K562 (cell line): ENCODE measurements at regions not wholly inside any gene's neighbourhood (a gene's known extent, or its start where the extent isn't known, plus 50 kb on each side); places are given as distances from the start of the nearest gene placed in this dataset.

Source experiments
- ATAC-seq: fragments of 200-7000 bp; cut with Tn5 transposase; 3 replicates; pipeline ENCODE4 v1.9.1; 2020; ENCODE audit warnings: moderate library complexity
- BruUV-seq: library from RNA; stranded (reverse); fragments of 400-500 nt; replicated peaks from 2 replicates; lab custom pipeline; 2021; lab: Mats Ljungman, UMichigan
- CTCF ChIA-PET: fragments of 300-600 bp; formaldehyde crosslinking; extraction: SDS; loops from one replicate; lab custom pipeline; 2021; ENCODE audit warnings: low intra/inter-chr PET ratio; lab: Yijun Ruan, JAX
- POLR2A ChIA-PET: fragments of 300-600, 350-650 bp; sonication (Branson Sonifier 250); formaldehyde crosslinking; extraction: SDS; loops from one replicate; lab custom pipeline; 2021; ENCODE audit warnings: antibody characterized with exemption, inconsistent platforms; lab: Yijun Ruan, JAX
- DNase-seq, 4 experiments: peaks; one replicate each; pipeline versions ENCODE4 v3.0.0 to v3.0.0-alpha.2; 2011 to 2018; ENCODE audit warnings: low spot score in 3 of 4, mixed read lengths in 3 of 4; ENCODE audit errors: extremely low read depth in 1 of 4
- FAIRE-seq: peaks from 2 replicates; lab custom pipeline; 2011; peaks lifted over from hg19 to GRCh38; lab: Jason Lieb, UNC
- H2AFZ ChIP-seq: 2 replicates; pipeline ENCODE4 v1.6.0; 2011; ENCODE audit warnings: low read depth, low read length, control low read depth, inconsistent platforms
- H3K27ac ChIP-seq: fragments of 200-600 bp; 3 replicates; pipeline ENCODE4 v1.8.0; 2011; ENCODE audit warnings: low read depth, mild to moderate bottlenecking, control low read depth, inconsistent platforms, low read length, moderate library complexity, mixed read lengths; ENCODE audit errors: extremely low read depth
- H3K27me3 ChIP-seq, 2 experiments: fragments of 300-600 bp in 1 of 2; 2 replicates in 1 of 2; 3 replicates in 1 of 2; pipeline versions ENCODE4 v1.6.0 to v1.8.0; 2011; ENCODE audit warnings: inconsistent platforms in 2 of 2, low read length in 2 of 2, mild to moderate bottlenecking in 1 of 2, mixed read lengths in 1 of 2, moderate library complexity in 1 of 2; ENCODE audit not compliant: control insufficient read depth in 2 of 2, insufficient read depth in 2 of 2
- H3K36me3 ChIP-seq: fragments of 300-600 bp; 3 replicates; pipeline ENCODE4 v1.8.0; 2011; ENCODE audit warnings: mild to moderate bottlenecking, low read length, inconsistent platforms; ENCODE audit not compliant: control insufficient read depth, insufficient read depth
- H3K4me1 ChIP-seq, 2 experiments: fragments of 200-600 bp in 1 of 2; replicated peaks in 1 of 2; 2 replicates in 1 of 2; 3 replicates in 1 of 2; pipeline versions ENCODE4 v1.5.1 to v1.8.0; 2011; ENCODE audit warnings: inconsistent platforms in 2 of 2, low read length in 2 of 2, mild to moderate bottlenecking in 1 of 2, mixed read lengths in 1 of 2, moderate library complexity in 1 of 2; ENCODE audit not compliant: control insufficient read depth in 2 of 2, insufficient read depth in 2 of 2
- H3K4me2 ChIP-seq: 2 replicates; pipeline ENCODE4 v1.6.1; 2011; ENCODE audit warnings: low read length, control low read depth, inconsistent platforms, mixed read lengths; ENCODE audit not compliant: insufficient read depth
- H3K4me3 ChIP-seq: fragments of 200-600 bp; sonication (generic), shearing (Covaris generic); 2 replicates; pipeline ENCODE4 v1.5.1; 2016; ENCODE audit warnings: control low read depth, inconsistent platforms
- H3K79me2 ChIP-seq: fragments of 200-600 bp; 3 replicates; pipeline ENCODE4 v1.8.0; 2011; ENCODE audit warnings: low read length, inconsistent platforms; ENCODE audit not compliant: control insufficient read depth, insufficient read depth
- H3K9ac ChIP-seq, 2 experiments: 2 replicates each; pipeline versions ENCODE4 v1.6.0 to v1.6.1; 2011; ENCODE audit warnings: low read depth in 2 of 2, low read length in 2 of 2, control low read depth in 1 of 2, inconsistent platforms in 1 of 2, mild to moderate bottlenecking in 1 of 2, mixed read lengths in 1 of 2; ENCODE audit not compliant: insufficient read depth in 1 of 2
- H3K9me1 ChIP-seq: one replicate; pipeline ENCODE4 v1.6.0; 2011; ENCODE audit warnings: inconsistent platforms, mild to moderate bottlenecking, low read length, moderate library complexity; ENCODE audit not compliant: control insufficient read depth, insufficient read depth
- H3K9me3 ChIP-seq: replicated peaks from 2 replicates; pipeline ENCODE4 v1.5.1; 2011; ENCODE audit warnings: low read depth, low read length, inconsistent platforms; ENCODE audit not compliant: control insufficient read depth, insufficient read depth
- H4K20me1 ChIP-seq: replicated peaks from 2 replicates; pipeline ENCODE4 v1.6.1; 2011; ENCODE audit warnings: low read length, inconsistent platforms, mixed read lengths; ENCODE audit not compliant: control insufficient read depth, insufficient read depth
- DACH1 ChIP-seq: fragments of 450-650 bp; IDR thresholded peaks from 2 replicates; pipeline ENCODE4 v1.6.1; 2018; ENCODE audit not compliant: partially characterized antibody
- ERF ChIP-seq: fragments of 450-650 bp; formaldehyde crosslinking; IDR thresholded peaks from 2 replicates; pipeline ENCODE4 v1.4.0; 2020; ENCODE audit warnings: mild to moderate bottlenecking, mixed read lengths
- ILK ChIP-seq: fragments of 450-650 bp; IDR thresholded peaks from 2 replicates; pipeline ENCODE4 v1.6.1; 2016; ENCODE audit warnings: missing genetic modification characterization, low read depth, mild to moderate bottlenecking, missing compliant biosample characterization, moderate library complexity, borderline replicate concordance
- KDM5B ChIP-seq: fragments of 200-600 bp; sonication (generic); IDR thresholded peaks from 2 replicates; pipeline ENCODE4 v1.6.1; 2012; ENCODE audit warnings: low read depth, mild to moderate bottlenecking, moderate library complexity, low read length, control low read depth, inconsistent platforms; ENCODE audit not compliant: insufficient replicate concordance
- MBD1 ChIP-seq: fragments of 250-450 bp; sonication (Bioruptor Pico); IDR thresholded peaks from 2 replicates; pipeline ENCODE4 v1.8.0; 2022; ENCODE audit warnings: inconsistent platforms
- MCM7 ChIP-seq, 2 experiments: fragments of 450-650 bp; IDR thresholded peaks; 2 replicates each; pipeline ENCODE4 v1.6.1; 2016 to 2018
- NCOR1 ChIP-seq: fragments of 450-650 bp; IDR thresholded peaks from 2 replicates; pipeline ENCODE4 v1.6.1; 2016; ENCODE audit warnings: mild to moderate bottlenecking, moderate library complexity
- RBBP5 ChIP-seq: fragments of 200-600 bp; sonication (generic); IDR thresholded peaks from 2 replicates; pipeline ENCODE4 v1.6.1; 2012; ENCODE audit warnings: borderline replicate concordance, mild to moderate bottlenecking, low read length, control low read depth, inconsistent platforms; ENCODE audit not compliant: insufficient read depth, poor library complexity, severe bottlenecking
- TAF9B ChIP-seq: fragments of 450-650 bp; IDR thresholded peaks from 2 replicates; pipeline ENCODE4 v1.6.1; 2018; ENCODE audit warnings: mild to moderate bottlenecking; ENCODE audit not compliant: partially characterized antibody
- TAL1 ChIP-seq: fragments of 450-650 bp; IDR thresholded peaks from 2 replicates; pipeline ENCODE4 v1.6.1; 2016; ENCODE audit warnings: mild to moderate bottlenecking
- TEAD4 ChIP-seq, 2 experiments: sonication (generic) in 1 of 2; formaldehyde crosslinking in 1 of 2; IDR thresholded peaks; 2 replicates each; pipeline versions ENCODE4 v1.6.1 to v1.8.0; 2012 to 2022; ENCODE audit warnings: borderline replicate concordance in 1 of 2, inconsistent platforms in 1 of 2, low read length in 1 of 2, mild to moderate bottlenecking in 1 of 2, missing genetic modification reagents in 1 of 2
- THRAP3 ChIP-seq: fragments of 450-650 bp; IDR thresholded peaks from 2 replicates; pipeline ENCODE4 v1.6.1; 2016; ENCODE audit warnings: mild to moderate bottlenecking, inconsistent platforms, borderline replicate concordance
- U2AF2 ChIP-seq: fragments of 200-400 bp; formaldehyde crosslinking; optimal IDR thresholded peaks from 2 replicates; pipeline ENCODE3; 2017; ENCODE audit warnings: low read depth, mild to moderate bottlenecking, low read length
- WGBS: fragments of 100-300 bp; shearing (Covaris generic); methylation state at CpG from one replicate; pipeline ENCODE4 v1.1.6; 2016; ENCODE audit warnings: low coverage, mixed read lengths; ENCODE audit not compliant: insufficient coverage; ENCODE audit errors: missing lambda C conversion rate; 5-methylcytosine and 5-hydroxymethylcytosine counted together
- in situ Hi-C: fragments of 300-500 bp; cut with MboI; formaldehyde crosslinking; loops from 4 replicates; pipeline ENCODE4 v1.15.0; 2018; ENCODE audit warnings: inconsistent platforms, mixed read lengths
- intact Hi-C: fragments of 100-400 bp; cut with micrococcal nuclease; formaldehyde crosslinking; loops from 2 replicates; pipeline ENCODE4 v1.14.2; 2022

GRCh38 chr13:34411177-34411576 is 530.9 kb upstream of the NBEA start:
- POLR2A ChIA-PET: no interaction called here

DNA sequence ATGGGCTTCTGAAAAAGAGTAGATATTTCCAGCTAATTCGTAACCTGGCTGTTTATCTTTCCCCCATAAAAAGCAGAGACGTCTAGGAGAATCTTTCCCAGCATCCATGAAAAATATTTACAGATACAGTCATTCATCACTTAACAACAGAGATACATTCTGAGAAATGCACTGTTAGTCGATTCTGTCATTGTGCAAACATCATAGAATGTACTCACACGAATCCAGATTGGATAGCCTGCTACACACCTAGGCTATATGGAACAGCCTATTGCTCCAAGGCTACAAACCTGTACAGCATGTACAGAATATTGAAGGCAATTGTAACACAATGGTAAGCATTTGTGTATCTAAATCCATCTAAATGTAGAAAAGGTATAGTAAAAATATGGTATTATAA is 530.2 kb upstream of the NBEA start:
- WGBS: 0% methylated on average over 4 of the region's 4 CpGs
- ChIA-PET POLR2A (no interaction called here), CTCF (no interaction called here)
- Histone ChIP-seq H3K27ac (no peak overlapping the region), H3K9ac (no peak overlapping the region), H3K36me3 (no peaks in the 10 kb centered on the region), H3K4me1 (no peaks in the 10 kb centered on the region), H3K4me2 (no peak overlapping the region), H3K9me3 (no peaks in the 10 kb centered on the region), H3K79me2 (no peaks in the 10 kb centered on the region), H3K27me3 (no peaks in the 10 kb centered on the region), H2AFZ (no peak overlapping the region), H3K9me1 (no peaks in the 10 kb centered on the region), H4K20me1 (no peaks in the 10 kb centered on the region), H3K4me3 (no peak overlapping the region)
- no peak for ATAC-seq
- intact Hi-C loops (no loop called here), in situ Hi-C loops (no loop called here)
- FAIRE-seq: no peak
- BruUV-seq: no TSS peak
- DNase-seq: no peak
- TF ChIP-seq TEAD4 (IDR thresholded peaks at IDR 0.05; ENCODE audit: low read length): no peak
- no peak for TF ChIP-seq TEAD4 (CRISPR knock-in tag; IDR thresholded peaks at IDR 0.05; ENCODE audit: borderline replicate concordance)
- TF ChIP-seq TAL1: no peak
- no peak for TF ChIP-seq TAF9B
- no peak for TF ChIP-seq NCOR1
- no peak for TF ChIP-seq MBD1 (CRISPR knock-in tag)

More at GRCh38 chr13:34411177-34411576, 530.9 kb upstream of the NBEA start:
- DNase-seq: no peak
- ATAC-seq: no peak
- no TSS peak for BruUV-seq
- no peak overlapping the region for H2AFZ ChIP-seq
- no peaks in the 10 kb centered on the region for H4K20me1 ChIP-seq
- H3K9me3 ChIP-seq: no peaks in the 10 kb centered on the region
- H3K4me2 ChIP-seq: no peak overlapping the region
- intact Hi-C loops (no loop called here), in situ Hi-C loops (no loop called here)
- no peak for FAIRE-seq
- WGBS: 0% methylated on average over 1 of the region's 1 CpG
- no peak overlapping the region for H3K9ac ChIP-seq
- H3K36me3 ChIP-seq: no peaks in the 10 kb centered on the region
- H3K9me1 ChIP-seq: no peaks in the 10 kb centered on the region
- no peaks in the 10 kb centered on the region for H3K4me1 ChIP-seq
- no peaks in the 10 kb centered on the region for H3K27me3 ChIP-seq
- no peak for TF ChIP-seq THRAP3
- no peak for TF ChIP-seq KDM5B
- no peak for TF ChIP-seq DACH1
- TF ChIP-seq ERF (CRISPR knock-in tag): no peak
- TF ChIP-seq ILK: no peak
- TF ChIP-seq RBBP5: no peak
- no peak for TF ChIP-seq MCM7 (IDR thresholded peaks at IDR 0.05)
- TF ChIP-seq U2AF2: no peak
- H3K4me3 ChIP-seq: no peak overlapping the region
- no peaks in the 10 kb centered on the region for H3K79me2 ChIP-seq
- H3K27ac ChIP-seq: no peak overlapping the region
- CTCF ChIA-PET: no interaction called here
